ENCODE measurements at regions not wholly inside any gene's neighbourhood (a gene's known extent, or its start where the extent isn't known, plus 50 kb on each side); places are given as distances from the start of the nearest gene placed in this dataset.

- Histone ChIP-seq H3K79me1 (ENCODE audit: insufficient read depth, low read depth, low read length, poor library complexity, severe bottlenecking) (no peaks in the 10 kb centered on the region), H2AFZ (ENCODE audit: low read length) (no peak overlapping the region), H2BK20ac (ENCODE audit: low read depth, low read length, poor library complexity, severe bottlenecking) (no peak overlapping the region), H4K91ac (ENCODE audit: insufficient read length, low read depth, low read length) (no peak overlapping the region), H3K9ac (ENCODE audit: extremely low read depth, insufficient read length, low read length) (no peak overlapping the region), H2BK120ac (ENCODE audit: low read depth, low read length, poor library complexity, severe bottlenecking) (no peak overlapping the region), H3K14ac (ENCODE audit: insufficient read depth, low read length) (no peak overlapping the region; the same call in 1 of the 2 replicates), H3K4me2 (ENCODE audit: insufficient read depth, insufficient read length, low read length) (no peak overlapping the region), H3K4ac (ENCODE audit: low read depth, low read length) (no peak overlapping the region), H4K5ac (ENCODE audit: insufficient read length, low read depth, low read length) (no peak overlapping the region), H3K56ac (ENCODE audit: insufficient read length, low read depth, low read length) (no peak overlapping the region), H3K4me1 (ENCODE audit: insufficient read depth, low read length) (peaks cover 2% of the 10 kb centered on the region; the same call in 1 of the 2 replicates), H3K9me3 (ENCODE audit: control insufficient read depth, low read depth, low read length) (no peaks in the 10 kb centered on the region), H3K27me3 (ENCODE audit: insufficient read depth, low read length) (no peaks in the 10 kb centered on the region), H4K8ac (replicated peaks; ENCODE audit: insufficient read length, low read depth, low read length) (no peak overlapping the region), H2BK12ac (ENCODE audit: insufficient read length, low read depth, low read length) (no peak overlapping the region), H3K23ac (ENCODE audit: insufficient read length, low read depth, low read length) (no peak overlapping the region), H4K20me1 (ENCODE audit: control insufficient read depth, insufficient read depth, insufficient read length) (no peaks in the 10 kb centered on the region), H2BK5ac (ENCODE audit: insufficient read length, low read length) (no peak overlapping the region), H2BK15ac (ENCODE audit: low read depth, low read length) (no peak overlapping the region), H3K23me2 (ENCODE audit: insufficient read length, low read depth, low read length, poor library complexity, severe bottlenecking) (peaks cover 4% of the 10 kb centered on the region), H3K27ac (ENCODE audit: insufficient read length, low read depth, low read length) (no peak overlapping the region), H2AK5ac (ENCODE audit: insufficient read length, low read length) (no peak overlapping the region), H3K79me2 (ENCODE audit: insufficient read depth, low read length) (no peaks in the 10 kb centered on the region), H3T11ph (ENCODE audit: low read length) (no peak overlapping the region), H3K18ac (ENCODE audit: insufficient read length, low read depth, low read length) (no peak overlapping the region)
- H3K4me3 Mint-ChIP-seq: no peak overlapping the region
- H3K36me3 Mint-ChIP-seq (ENCODE audit: insufficient read depth in 1 of 3, low read depth in 3 of 3): peaks cover 0 to 14% (median 9%) of the 10 kb centered on the region in 3 experiments; a peak in 4 of 7 replicates
- no peak for DNase-seq
- H3K9me3 Mint-ChIP-seq: peaks cover 9 to 10% of the 10 kb centered on the region in 2 experiments
- H3K27ac Mint-ChIP-seq: no peak overlapping the region
- TF ChIP-seq CTCF (conservative IDR thresholded peaks at IDR 0.05): no peak
- WGBS (ENCODE audit: extremely low coverage, insufficient read length, low lambda C conversion rate): no CpG with 5 or more reads among the region's 5 CpGs
- peaks cover 47% of the 10 kb centered on the region for H3K27me3 Mint-ChIP-seq (ENCODE audit: low read depth)
- H3K4me1 Mint-ChIP-seq: peaks cover 16 to 17% of the 10 kb centered on the region in 2 experiments
These were observed 95.1 kb downstream of the CD83 start for GRCh38 chr6:14212632-14213031.
